ENCODE measurements at regions not wholly inside any gene's neighbourhood (a gene's known extent, or its start where the extent isn't known, plus 50 kb on each side); places are given as distances from the start of the nearest gene placed in this dataset.

- TF ChIP-seq CTCF (conservative IDR thresholded peaks at IDR 0.05; ENCODE audit: low read depth, low read length) (no peak), EZH2 (IDR thresholded peaks at IDR 0.05; ENCODE audit: borderline replicate concordance, low read depth, low read length, poor library complexity, severe bottlenecking) (no peak)
Observed at GRCh38 chr4:19982556-19982955, 269.1 kb upstream of the SLIT2 start.
